ENCODE measurements at regions not wholly inside any gene's neighbourhood (a gene's known extent, or its start where the extent isn't known, plus 50 kb on each side); places are given as distances from the start of the nearest gene placed in this dataset.

- no peak for TF ChIP-seq CTCF (conservative IDR thresholded peaks at IDR 0.05)
- no peak for TF ChIP-seq ZFX (IDR thresholded peaks at IDR 0.05)
These were observed 381.8 kb downstream of the CPS1 start for GRCh38 chr2:210938228-210938627.
